ENCODE measurements at regions not wholly inside any gene's neighbourhood (a gene's known extent, or its start where the extent isn't known, plus 50 kb on each side); places are given as distances from the start of the nearest gene placed in this dataset.

DNA sequence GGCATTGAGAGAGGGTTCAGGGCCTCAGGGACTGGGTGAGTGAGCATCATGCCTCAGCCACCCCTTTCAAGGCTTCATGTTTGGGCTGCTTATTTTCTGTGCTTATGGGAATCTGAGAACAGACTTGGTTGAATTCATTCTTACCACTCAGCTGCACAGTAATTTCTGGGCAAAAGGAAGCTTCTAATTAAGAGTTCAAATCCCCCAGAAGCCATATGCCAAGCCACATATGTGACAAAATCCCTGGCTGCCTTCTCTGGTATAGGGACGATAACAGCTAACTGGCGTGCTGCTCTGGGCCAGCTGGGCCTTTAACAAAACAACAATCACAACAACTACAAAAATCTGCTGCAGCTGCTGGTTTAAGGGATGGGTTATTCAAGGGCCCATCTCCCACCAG is 181.0 kb upstream of the ANKRD28 start:
- TF ChIP-seq, protein P1, sequence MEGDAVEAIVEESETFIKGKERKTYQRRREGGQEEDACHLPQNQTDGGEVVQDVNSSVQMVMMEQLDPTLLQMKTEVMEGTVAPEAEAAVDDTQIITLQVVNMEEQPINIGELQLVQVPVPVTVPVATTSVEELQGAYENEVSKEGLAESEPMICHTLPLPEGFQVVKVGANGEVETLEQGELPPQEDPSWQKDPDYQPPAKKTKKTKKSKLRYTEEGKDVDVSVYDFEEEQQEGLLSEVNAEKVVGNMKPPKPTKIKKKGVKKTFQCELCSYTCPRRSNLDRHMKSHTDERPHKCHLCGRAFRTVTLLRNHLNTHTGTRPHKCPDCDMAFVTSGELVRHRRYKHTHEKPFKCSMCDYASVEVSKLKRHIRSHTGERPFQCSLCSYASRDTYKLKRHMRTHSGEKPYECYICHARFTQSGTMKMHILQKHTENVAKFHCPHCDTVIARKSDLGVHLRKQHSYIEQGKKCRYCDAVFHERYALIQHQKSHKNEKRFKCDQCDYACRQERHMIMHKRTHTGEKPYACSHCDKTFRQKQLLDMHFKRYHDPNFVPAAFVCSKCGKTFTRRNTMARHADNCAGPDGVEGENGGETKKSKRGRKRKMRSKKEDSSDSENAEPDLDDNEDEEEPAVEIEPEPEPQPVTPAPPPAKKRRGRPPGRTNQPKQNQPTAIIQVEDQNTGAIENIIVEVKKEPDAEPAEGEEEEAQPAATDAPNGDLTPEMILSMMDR (conservative IDR thresholded peaks at IDR 0.05; ENCODE audit: low read depth in 2 of 2), result no peak
- TF ChIP-seq POLR2AphosphoS5 (IDR thresholded peaks at IDR 0.05; ENCODE audit: low read depth), result no peak
- no peak for TF ChIP-seq EZH2phosphoT487 (IDR thresholded peaks at IDR 0.05; ENCODE audit: unreplicated experiment)
- no peak for TF ChIP-seq EZH2 (IDR thresholded peaks at IDR 0.05; ENCODE audit: low read depth, unreplicated experiment)
- no peak for TF ChIP-seq NANOG (IDR thresholded peaks at IDR 0.05; ENCODE audit: borderline replicate concordance)
- TF ChIP-seq, protein P2, sequence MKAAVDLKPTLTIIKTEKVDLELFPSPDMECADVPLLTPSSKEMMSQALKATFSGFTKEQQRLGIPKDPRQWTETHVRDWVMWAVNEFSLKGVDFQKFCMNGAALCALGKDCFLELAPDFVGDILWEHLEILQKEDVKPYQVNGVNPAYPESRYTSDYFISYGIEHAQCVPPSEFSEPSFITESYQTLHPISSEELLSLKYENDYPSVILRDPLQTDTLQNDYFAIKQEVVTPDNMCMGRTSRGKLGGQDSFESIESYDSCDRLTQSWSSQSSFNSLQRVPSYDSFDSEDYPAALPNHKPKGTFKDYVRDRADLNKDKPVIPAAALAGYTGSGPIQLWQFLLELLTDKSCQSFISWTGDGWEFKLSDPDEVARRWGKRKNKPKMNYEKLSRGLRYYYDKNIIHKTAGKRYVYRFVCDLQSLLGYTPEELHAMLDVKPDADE (IDR thresholded peaks at IDR 0.05), result no peak
- TF ChIP-seq CREB1 (CRISPR knock-in tag; IDR thresholded peaks at IDR 0.05; ENCODE audit: low read depth), result no peak
- no peak for TF ChIP-seq REST (IDR thresholded peaks at IDR 0.05; ENCODE audit: unreplicated experiment)
- no peak for TF ChIP-seq ZNF462 (CRISPR knock-in tag; IDR thresholded peaks at IDR 0.05)
- TF ChIP-seq JUNB (IDR thresholded peaks at IDR 0.05; ENCODE audit: unreplicated experiment), result no peak
- TF ChIP-seq ZNF114 (CRISPR knock-in tag; IDR thresholded peaks at IDR 0.05), result no peak
